ENCODE measurements at regions not wholly inside any gene's neighbourhood (a gene's known extent, or its start where the extent isn't known, plus 50 kb on each side); places are given as distances from the start of the nearest gene placed in this dataset.

DNA sequence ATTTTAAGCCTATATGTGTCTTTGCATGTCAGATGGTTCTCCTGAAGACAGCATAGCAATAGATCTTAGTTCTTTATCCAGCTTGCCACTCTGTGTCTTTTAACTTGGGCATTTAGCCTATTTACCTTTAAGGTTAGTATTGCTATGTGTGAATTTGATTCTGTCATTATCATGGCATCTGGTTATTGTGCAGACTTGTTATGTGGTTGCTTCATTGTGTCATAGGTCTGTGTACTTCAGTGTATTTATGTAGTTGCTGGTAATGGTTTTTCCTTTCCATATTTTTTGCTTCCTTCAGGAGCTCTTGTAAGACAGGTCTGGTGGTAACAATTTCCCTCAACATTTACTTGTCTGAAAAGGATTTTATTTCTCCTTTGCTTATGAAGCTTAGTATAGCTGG is 1443.5 kb downstream of the FAM133A start:
- TF ChIP-seq, protein P1, sequence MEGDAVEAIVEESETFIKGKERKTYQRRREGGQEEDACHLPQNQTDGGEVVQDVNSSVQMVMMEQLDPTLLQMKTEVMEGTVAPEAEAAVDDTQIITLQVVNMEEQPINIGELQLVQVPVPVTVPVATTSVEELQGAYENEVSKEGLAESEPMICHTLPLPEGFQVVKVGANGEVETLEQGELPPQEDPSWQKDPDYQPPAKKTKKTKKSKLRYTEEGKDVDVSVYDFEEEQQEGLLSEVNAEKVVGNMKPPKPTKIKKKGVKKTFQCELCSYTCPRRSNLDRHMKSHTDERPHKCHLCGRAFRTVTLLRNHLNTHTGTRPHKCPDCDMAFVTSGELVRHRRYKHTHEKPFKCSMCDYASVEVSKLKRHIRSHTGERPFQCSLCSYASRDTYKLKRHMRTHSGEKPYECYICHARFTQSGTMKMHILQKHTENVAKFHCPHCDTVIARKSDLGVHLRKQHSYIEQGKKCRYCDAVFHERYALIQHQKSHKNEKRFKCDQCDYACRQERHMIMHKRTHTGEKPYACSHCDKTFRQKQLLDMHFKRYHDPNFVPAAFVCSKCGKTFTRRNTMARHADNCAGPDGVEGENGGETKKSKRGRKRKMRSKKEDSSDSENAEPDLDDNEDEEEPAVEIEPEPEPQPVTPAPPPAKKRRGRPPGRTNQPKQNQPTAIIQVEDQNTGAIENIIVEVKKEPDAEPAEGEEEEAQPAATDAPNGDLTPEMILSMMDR (IDR thresholded peaks at IDR 0.05; ENCODE audit: low read depth, low read length): no peak
- H3K4me3 ChIP-seq (ENCODE audit: low read depth, low read length): no peak overlapping the region

GRCh38 chrX:95145848-95146490 is 1472.0 kb downstream of the FAM133A start:
- TF ChIP-seq, protein P1 (IDR thresholded peaks at IDR 0.05; ENCODE audit: low read depth, low read length): no peak
- H3K4me3 ChIP-seq (ENCODE audit: low read depth, low read length): no peak overlapping the region

- TF ChIP-seq, protein P1 (IDR thresholded peaks at IDR 0.05; ENCODE audit: low read depth, low read length): no peak
- no peak overlapping the region for H3K4me3 ChIP-seq (ENCODE audit: low read depth, low read length)
Measured at GRCh38 chrX:95152810-95153209, 1478.8 kb downstream of the FAM133A start.

GRCh38 chrX:95156566-95156965 is 1482.6 kb downstream of the FAM133A start:
- H3K4me3 ChIP-seq (ENCODE audit: low read depth, low read length): no peak overlapping the region
- TF ChIP-seq, protein P1 (IDR thresholded peaks at IDR 0.05; ENCODE audit: low read depth, low read length): no peak
